ENCODE measurements at regions not wholly inside any gene's neighbourhood (a gene's known extent, or its start where the extent isn't known, plus 50 kb on each side); places are given as distances from the start of the nearest gene placed in this dataset.

DNA sequence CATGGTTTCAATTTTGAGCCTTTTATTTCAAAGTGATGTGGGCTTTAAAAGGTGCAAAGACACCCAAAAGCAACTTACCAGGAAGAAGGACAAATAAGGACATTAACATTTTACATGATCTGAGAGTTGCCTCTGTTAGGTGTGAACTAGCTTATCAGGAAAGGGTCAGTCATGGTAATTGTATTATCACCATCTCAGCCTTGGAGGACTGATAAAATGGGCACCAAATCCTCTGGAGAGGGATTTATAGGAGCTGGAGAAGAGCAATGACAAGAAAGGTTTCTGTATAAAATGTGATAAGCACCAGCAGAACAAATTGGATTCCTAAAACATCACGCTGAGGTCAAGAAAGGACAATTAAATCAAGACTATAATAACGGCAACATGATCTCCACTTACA is 217.7 kb upstream of the PRICKLE1 start:
- TF ChIP-seq, protein P1, sequence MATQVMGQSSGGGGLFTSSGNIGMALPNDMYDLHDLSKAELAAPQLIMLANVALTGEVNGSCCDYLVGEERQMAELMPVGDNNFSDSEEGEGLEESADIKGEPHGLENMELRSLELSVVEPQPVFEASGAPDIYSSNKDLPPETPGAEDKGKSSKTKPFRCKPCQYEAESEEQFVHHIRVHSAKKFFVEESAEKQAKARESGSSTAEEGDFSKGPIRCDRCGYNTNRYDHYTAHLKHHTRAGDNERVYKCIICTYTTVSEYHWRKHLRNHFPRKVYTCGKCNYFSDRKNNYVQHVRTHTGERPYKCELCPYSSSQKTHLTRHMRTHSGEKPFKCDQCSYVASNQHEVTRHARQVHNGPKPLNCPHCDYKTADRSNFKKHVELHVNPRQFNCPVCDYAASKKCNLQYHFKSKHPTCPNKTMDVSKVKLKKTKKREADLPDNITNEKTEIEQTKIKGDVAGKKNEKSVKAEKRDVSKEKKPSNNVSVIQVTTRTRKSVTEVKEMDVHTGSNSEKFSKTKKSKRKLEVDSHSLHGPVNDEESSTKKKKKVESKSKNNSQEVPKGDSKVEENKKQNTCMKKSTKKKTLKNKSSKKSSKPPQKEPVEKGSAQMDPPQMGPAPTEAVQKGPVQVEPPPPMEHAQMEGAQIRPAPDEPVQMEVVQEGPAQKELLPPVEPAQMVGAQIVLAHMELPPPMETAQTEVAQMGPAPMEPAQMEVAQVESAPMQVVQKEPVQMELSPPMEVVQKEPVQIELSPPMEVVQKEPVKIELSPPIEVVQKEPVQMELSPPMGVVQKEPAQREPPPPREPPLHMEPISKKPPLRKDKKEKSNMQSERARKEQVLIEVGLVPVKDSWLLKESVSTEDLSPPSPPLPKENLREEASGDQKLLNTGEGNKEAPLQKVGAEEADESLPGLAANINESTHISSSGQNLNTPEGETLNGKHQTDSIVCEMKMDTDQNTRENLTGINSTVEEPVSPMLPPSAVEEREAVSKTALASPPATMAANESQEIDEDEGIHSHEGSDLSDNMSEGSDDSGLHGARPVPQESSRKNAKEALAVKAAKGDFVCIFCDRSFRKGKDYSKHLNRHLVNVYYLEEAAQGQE (IDR thresholded peaks at IDR 0.05; ENCODE audit: borderline replicate concordance), result no peak
- TF ChIP-seq, protein P2, sequence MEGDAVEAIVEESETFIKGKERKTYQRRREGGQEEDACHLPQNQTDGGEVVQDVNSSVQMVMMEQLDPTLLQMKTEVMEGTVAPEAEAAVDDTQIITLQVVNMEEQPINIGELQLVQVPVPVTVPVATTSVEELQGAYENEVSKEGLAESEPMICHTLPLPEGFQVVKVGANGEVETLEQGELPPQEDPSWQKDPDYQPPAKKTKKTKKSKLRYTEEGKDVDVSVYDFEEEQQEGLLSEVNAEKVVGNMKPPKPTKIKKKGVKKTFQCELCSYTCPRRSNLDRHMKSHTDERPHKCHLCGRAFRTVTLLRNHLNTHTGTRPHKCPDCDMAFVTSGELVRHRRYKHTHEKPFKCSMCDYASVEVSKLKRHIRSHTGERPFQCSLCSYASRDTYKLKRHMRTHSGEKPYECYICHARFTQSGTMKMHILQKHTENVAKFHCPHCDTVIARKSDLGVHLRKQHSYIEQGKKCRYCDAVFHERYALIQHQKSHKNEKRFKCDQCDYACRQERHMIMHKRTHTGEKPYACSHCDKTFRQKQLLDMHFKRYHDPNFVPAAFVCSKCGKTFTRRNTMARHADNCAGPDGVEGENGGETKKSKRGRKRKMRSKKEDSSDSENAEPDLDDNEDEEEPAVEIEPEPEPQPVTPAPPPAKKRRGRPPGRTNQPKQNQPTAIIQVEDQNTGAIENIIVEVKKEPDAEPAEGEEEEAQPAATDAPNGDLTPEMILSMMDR (IDR thresholded peaks at IDR 0.05; ENCODE audit: poor library complexity, severe bottlenecking), result no peak
- no peak for TF ChIP-seq EZH2 (IDR thresholded peaks at IDR 0.05; ENCODE audit: borderline replicate concordance, insufficient read depth, low read length, poor library complexity, severe bottlenecking)
- TF ChIP-seq TAF1 (IDR thresholded peaks at IDR 0.05; ENCODE audit: low read depth), result no peak
